Sciatic nerve (tissue), 2 donors: ENCODE measurements at regions not wholly inside any gene's neighbourhood (a gene's known extent, or its start where the extent isn't known, plus 50 kb on each side); places are given as distances from the start of the nearest gene placed in this dataset.
"Not testable (repeated sequence)": the region's sequence is repeated elsewhere in the genome, so short reads cannot be mapped to it uniquely, and the experiment has no call there.

Experiments
- ATAC-seq: fragments of 200-7000 bp; cut with Tn5 transposase; one replicate; pipeline ENCODE4 v1.9.1; 2020; ENCODE audit warnings: mild to moderate bottlenecking, moderate library complexity
- DNase-seq: peaks from one replicate; pipeline ENCODE4 v3.0.0-alpha.2; 2020; ENCODE audit warnings: low spot score
- intact Hi-C: fragments of 100-400 bp; cut with DNase I; formaldehyde crosslinking; loops from one replicate; pipeline ENCODE4 v1.14.2; 2022
- donor health status: DM: no; HTN: no; CAD: no.
- donor health status: DM: no; HTN: no; CAD: no.

DNA sequence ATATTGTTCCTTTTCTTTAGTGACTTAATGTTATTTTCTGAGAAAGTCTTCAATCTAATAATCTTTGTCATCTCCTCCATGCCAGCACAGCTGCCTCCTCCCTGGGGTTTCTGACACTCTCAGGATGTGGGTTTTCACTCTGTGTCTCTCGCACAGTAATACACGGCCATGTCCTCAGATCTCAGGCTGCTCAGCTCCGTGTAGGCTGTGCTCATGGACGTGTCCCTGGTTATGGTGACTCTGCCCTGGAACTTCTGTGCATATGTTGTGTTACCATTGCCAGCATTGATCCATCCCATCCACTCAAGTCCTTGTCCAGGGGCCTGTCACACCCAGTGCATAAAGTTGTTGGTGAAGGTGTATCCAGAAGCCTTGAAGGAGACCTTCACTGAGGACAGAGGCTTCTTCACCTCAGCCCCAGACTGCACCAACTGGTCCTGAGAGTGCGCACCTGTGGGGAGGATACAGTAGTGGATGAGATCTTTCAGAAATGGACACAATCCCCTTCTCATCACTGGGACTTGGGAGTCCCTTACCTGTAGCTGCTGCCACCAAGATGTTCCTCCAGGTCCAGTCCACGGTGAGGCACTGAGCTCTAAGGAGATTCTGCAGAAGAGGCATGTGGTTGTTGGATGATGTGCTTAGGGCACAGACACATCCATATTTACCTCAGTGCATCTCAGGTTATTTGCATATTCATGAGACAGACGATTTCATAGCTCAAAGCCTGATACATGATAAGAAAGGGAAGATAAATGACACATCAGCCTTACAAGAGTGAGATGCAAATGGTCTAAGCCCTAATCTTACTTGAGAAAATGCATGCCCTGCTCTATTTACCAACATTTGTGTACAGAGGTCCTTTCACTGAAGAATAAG is 114.7 kb downstream of the OR4M2 start:
- intact Hi-C loops, ATAC-seq, DNase-seq: not testable (repeated sequence)

DNA sequence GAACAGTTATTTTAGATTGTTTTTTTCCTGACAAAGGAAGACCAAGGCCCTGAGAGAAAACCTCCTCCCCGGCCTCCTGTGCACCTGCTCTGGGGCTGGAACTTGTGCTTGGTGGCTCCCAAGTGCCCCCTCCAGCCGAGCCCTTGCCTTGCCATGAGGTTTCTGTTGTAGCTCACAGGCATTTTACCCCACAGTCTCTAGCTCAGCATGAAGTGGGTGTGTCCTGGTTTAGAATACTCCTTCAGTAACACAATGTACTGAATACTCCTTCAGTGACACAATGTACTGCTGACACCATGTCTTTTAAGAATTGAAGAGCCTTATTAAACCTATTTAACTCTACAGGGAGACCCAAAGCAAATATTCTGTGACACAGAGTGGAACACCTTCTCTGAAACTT is 116.1 kb downstream of the OR4M2 start:
- DNase-seq, intact Hi-C loops, ATAC-seq: not testable (repeated sequence)

GRCh38 chr15:22200417-22200816 is 120.1 kb downstream of the OR4M2 start:
- DNase-seq, ATAC-seq, intact Hi-C loops: not testable (repeated sequence)

DNA sequence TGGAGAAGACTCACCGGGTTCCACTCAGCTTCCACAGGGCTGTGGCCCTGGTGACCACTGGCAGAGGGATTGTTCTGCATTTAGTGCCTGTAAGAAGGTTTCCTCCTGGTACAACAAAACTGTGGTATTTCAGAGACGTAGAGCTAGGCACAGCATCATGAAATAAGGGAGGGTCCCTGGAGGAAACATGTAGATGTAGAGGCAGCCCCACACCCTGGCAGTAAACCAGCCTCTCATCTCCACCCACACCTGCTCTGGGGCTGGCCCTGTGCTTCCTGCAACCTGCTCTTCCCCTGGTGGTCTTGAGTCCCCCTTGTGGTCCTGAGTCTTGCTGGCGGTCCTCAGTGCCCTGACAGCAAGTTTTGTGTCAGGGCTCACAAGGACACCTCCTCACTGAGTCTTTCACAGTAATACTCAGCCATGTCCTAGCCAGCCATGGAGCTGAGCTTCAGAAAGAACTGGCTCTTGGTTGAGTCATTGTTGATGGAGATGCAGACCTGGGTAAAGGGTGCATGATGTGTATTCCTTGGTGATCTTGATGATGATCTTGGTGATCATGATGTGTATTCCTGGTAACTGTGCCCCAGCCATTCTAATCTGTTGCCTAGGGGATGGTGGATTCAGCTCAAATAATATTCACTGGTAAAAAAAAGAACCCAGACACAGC is 121.8 kb downstream of the OR4M2 start:
- DNase-seq, intact Hi-C loops, ATAC-seq: not testable (repeated sequence)

- ATAC-seq, intact Hi-C loops, DNase-seq: not testable (repeated sequence)
These were observed 122.9 kb downstream of the OR4M2 start for GRCh38 chr15:22203208-22203607.

GRCh38 chr15:22209086-22209485 is 128.8 kb downstream of the OR4M2 start:
- ATAC-seq, intact Hi-C loops, DNase-seq: not testable (repeated sequence)

- ATAC-seq, DNase-seq, intact Hi-C loops: not testable (repeated sequence)
These were observed 142.3 kb downstream of the OR4M2 start for GRCh38 chr15:22222596-22222995.

- ATAC-seq (no peak), DNase-seq (no peak)
- intact Hi-C loops = no loop called here
These were observed 143.9 kb downstream of the OR4M2 start for GRCh38 chr15:22224241-22224671.

- ATAC-seq, DNase-seq, intact Hi-C loops: not testable (repeated sequence)
These were observed 144.6 kb downstream of the OR4M2 start for GRCh38 chr15:22224961-22225360.

DNA sequence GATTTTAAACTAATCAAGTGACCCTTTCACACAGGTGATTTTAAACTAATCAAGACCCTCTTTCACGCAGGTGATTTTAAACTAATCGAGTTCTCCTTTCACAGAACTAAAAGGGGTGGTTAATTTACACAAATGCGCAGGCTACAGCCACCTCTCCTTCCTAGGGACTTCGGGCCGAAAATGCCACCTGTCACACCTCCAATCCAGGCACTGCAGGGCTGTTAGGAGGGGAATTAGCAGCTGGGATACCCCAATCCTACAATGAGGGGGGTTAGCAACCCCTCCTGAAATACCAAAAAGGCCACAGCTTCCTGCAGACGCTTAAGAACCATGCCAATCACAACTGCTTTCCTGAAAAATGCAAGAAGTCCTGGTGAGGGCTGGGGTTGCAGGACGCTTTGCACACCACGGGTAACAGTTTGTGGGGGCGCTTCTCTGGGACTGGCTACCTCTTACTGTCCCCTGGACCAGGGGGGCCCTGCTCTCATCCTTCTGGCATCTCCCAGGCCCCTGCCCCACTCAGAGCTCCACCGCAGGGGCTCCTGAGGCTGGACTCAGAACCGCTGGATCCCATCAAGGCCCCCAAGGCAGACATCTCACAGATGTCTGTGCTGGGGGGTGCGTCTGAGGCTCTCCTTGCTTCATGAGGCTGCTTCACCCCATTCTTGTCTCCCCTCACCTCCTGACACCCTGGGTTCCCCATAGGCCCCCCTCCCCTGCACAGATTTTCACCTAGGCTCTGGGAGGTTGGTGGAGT is 145.9 kb downstream of the OR4M2 start:
- DNase-seq = no peak

DNA sequence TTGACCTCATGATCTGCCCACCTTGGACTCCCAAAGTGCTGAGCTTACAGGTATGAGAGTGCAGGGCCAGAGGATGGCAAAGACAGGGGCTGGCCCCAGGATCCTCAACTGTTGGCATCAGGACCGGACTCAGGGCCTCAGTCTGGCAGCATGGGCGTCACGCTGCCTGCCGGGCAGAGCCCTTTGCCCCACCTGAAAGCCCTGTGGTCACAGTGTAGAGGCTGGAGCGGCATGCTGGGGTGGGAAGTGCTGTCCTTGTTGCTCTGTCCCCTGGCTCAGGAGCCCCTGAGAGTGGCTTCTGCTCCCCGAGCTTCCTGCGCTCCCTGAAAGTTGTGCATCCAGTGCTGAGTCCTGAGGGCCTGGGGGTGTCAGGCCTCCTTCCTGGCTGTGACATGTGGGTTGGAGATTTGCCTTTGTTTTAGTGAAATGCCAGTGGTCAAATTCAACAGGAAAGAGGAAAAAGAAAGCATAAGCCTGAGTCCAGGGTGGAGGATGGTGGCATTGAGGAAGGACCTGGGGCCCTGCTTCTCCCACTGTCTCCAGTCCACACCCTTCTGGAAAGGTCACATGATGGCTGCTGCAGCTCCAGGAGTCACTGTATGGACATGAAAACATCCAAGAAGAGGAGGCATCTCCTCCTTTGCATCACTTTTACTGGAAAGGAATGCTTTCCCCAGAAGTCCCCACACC is 147.2 kb downstream of the OR4M2 start:
- DNase-seq (no peak), ATAC-seq (no peak)

More for the DNA sequence above, 145.9 kb downstream of the OR4M2 start:
- ATAC-seq = no peak
- intact Hi-C loops = no loop called here

DNA sequence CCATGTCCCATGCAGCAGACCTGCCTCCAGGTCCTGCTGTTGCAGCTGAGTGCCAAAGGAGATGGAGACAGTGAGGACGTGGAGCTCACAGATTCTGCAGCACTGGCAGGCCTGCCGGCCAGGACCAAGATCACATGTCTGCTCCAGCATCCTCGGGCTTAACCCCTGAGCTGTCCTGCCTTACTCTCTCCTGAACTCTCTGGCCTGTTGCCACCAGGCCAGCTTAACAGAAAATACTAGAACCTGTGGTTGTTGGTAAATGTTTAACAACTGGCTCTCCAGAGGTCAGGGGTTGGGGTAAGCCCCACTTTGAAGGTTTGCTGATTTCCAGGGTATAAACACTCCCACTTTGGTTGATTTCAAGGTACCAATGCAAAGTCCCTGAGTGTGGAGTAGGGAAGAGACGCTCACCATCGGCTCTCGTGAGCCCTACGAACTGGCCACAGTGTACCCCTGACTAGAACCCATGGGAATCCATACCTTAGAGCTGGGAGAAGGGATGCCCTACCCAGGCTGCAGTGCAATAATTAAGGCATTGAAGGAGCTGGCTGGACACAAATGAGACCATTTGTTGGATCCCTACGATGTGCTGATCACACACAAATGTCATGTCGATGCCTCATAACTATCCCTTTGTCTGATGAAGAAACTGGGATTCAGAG is 147.9 kb downstream of the OR4M2 start:
- intact Hi-C loops = no loop called here
- ATAC-seq (no peak), DNase-seq (no peak)

More for the DNA sequence above, 147.2 kb downstream of the OR4M2 start:
- intact Hi-C loops = no loop called here

- ATAC-seq = no peak
- DNase-seq = no peak
- intact Hi-C loops = no loop called here
These were observed 149.9 kb downstream of the OR4M2 start for GRCh38 chr15:22229990-22230819.

DNA sequence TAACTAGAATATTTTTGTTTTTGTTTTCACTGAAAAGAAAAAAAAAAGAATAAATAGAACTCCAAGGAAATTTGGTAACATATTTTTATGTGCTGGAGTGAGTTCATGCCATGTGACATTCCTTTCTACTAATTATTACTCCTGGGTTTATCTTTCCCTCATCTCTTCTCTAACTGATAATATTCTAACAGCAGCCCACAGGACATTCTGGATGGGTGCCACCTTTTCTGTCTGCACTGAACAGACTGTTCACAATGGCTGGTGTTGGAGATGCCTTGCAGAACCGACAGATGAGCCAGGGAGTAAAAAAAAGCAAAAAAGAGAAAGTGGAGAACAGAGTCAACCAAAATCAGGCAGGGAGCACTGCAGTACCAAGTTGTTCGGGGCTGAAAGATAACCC is 151.3 kb downstream of the OR4M2 start:
- ATAC-seq = no peak
- intact Hi-C loops = no loop called here

DNA sequence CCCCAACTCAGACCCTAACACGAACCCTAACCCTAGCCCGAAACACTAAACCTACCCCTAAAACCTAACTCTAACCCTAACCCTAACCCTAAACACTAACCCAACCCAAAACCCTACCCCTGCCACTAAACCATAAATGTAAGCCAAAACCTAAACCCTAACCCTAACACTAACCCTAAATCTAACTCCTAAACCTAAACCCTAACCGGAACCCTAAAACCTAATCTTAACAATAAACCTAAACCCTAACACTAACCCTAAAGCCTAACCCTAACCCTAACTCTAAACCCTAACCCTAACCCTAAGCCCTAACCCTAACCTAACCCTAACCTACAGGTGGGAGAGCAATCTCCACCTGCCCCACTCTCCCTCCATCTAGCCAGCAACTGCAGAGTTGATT is 152.3 kb downstream of the OR4M2 start:
- ATAC-seq = no peak
- no peak for DNase-seq
- intact Hi-C loops = no loop called here

More for the DNA sequence above, 151.3 kb downstream of the OR4M2 start:
- no peak for DNase-seq

- DNase-seq, ATAC-seq, intact Hi-C loops: not testable (repeated sequence)
These were observed 155.1 kb downstream of the OR4M2 start for GRCh38 chr15:22235261-22235930.

DNA sequence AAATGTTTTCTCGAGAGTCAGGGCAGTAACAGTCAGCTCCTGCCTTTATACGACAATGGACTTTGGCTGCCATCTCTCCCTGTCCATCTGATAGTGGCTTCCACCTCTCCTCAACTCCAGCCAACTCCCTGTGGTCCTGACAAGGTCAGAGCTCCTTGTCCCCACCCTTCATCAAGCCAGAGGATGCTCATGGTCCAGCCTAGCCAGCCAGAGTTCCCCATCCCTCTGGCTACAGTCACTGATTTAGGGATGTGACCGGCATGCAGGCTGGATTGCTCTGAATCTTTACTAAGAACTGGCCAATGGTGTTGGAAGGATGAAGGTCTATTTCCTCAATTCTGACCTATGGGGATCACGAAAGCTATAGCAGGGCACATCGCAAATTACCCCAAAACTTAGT is 156.1 kb downstream of the OR4M2 start:
- DNase-seq (no peak), ATAC-seq (no peak)

More for the DNA sequence above, 156.1 kb downstream of the OR4M2 start:
- intact Hi-C loops = no loop called here
